Lower leg skin (tissue), 3 donors: ENCODE measurements at regions not wholly inside any gene's neighbourhood (a gene's known extent, or its start where the extent isn't known, plus 50 kb on each side); places are given as distances from the start of the nearest gene placed in this dataset.

Experiments used
- POLR2A ChIP-seq, 2 donors: fragments of 450-650 bp; IDR thresholded peaks; one replicate each; pipeline ENCODE4 v1.6.1; 2016 to 2017; ENCODE audit warnings: antibody characterized with exemption in 2 of 2, mild to moderate bottlenecking in 1 of 2, moderate library complexity in 1 of 2
- TF ChIP-seq, protein P1 (sequence below), 3 donors: fragments of 450-650 bp; IDR thresholded peaks; one replicate each; pipeline ENCODE4 v1.5.1; 2016; ENCODE audit warnings: antibody characterized with exemption in 3 of 3, mild to moderate bottlenecking in 3 of 3, moderate library complexity in 2 of 3

DNA sequence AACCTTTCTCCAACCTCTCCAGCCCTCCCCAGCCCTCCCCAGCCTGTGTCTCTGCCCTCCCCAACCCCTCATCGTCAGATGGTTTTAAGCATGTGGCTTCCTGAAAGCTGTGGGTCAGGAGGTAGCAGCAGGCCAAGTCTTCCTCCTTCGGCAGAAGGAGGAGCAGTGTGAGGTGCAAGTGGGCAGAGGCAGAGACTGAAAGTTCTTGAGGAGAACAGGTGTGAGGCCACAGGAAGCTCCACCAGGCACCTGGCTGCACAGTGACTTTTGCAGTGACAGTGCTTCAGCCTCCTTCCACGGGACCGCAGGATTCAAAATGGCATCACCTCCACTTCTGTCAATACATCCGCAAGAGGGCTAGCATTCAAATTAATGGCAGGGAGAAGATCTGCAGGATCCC is 203.9 kb upstream of the LEF1 start:
- TF ChIP-seq, protein P1, sequence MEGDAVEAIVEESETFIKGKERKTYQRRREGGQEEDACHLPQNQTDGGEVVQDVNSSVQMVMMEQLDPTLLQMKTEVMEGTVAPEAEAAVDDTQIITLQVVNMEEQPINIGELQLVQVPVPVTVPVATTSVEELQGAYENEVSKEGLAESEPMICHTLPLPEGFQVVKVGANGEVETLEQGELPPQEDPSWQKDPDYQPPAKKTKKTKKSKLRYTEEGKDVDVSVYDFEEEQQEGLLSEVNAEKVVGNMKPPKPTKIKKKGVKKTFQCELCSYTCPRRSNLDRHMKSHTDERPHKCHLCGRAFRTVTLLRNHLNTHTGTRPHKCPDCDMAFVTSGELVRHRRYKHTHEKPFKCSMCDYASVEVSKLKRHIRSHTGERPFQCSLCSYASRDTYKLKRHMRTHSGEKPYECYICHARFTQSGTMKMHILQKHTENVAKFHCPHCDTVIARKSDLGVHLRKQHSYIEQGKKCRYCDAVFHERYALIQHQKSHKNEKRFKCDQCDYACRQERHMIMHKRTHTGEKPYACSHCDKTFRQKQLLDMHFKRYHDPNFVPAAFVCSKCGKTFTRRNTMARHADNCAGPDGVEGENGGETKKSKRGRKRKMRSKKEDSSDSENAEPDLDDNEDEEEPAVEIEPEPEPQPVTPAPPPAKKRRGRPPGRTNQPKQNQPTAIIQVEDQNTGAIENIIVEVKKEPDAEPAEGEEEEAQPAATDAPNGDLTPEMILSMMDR (IDR thresholded peaks at IDR 0.05), result no peak
- no peak for TF ChIP-seq POLR2A (IDR thresholded peaks at IDR 0.05)
